GM23338 (cell line): ENCODE measurements at regions not wholly inside any gene's neighbourhood (a gene's known extent, or its start where the extent isn't known, plus 50 kb on each side); places are given as distances from the start of the nearest gene placed in this dataset.

Source experiments
- ATAC-seq: fragments of 200-7000 bp; cut with Tn5 transposase; 3 replicates; pipeline ENCODE4 v1.9.1; 2020
- DNase-seq: peaks from one replicate; pipeline ENCODE4 v3.0.0-alpha.2; 2015; ENCODE audit warnings: low spot score
- H2AFZ ChIP-seq: fragments of 200-600 bp; sonication (generic); 2 replicates; pipeline ENCODE4 v1.8.0; 2016; ENCODE audit warnings: antibody characterized with exemption, mild to moderate bottlenecking, moderate library complexity
- H3F3A ChIP-seq: fragments of 200-600 bp; sonication (generic); replicated peaks from 2 replicates; pipeline ENCODE4 v1.8.0; 2017; ENCODE audit warnings: antibody characterized with exemption, mixed run types, low read depth
- H3K27ac ChIP-seq: fragments of 200-600 bp; sonication (generic); 2 replicates; pipeline ENCODE4 v1.6.1; 2016; ENCODE audit warnings: low read depth
- H3K27me3 ChIP-seq: fragments of 200-600 bp; sonication (generic); 2 replicates; pipeline ENCODE4 v1.8.0; 2016; ENCODE audit warnings: mild to moderate bottlenecking, mixed run types, moderate library complexity; ENCODE audit not compliant: insufficient read depth
- H3K36me3 ChIP-seq: fragments of 200-600 bp; sonication (generic); 2 replicates; pipeline ENCODE4 v1.8.0; 2016; ENCODE audit warnings: mild to moderate bottlenecking; ENCODE audit not compliant: insufficient read depth
- H3K4me1 ChIP-seq: fragments of 200-600 bp; sonication (generic); 2 replicates; pipeline ENCODE4 v1.8.0; 2016; ENCODE audit warnings: mild to moderate bottlenecking, moderate library complexity; ENCODE audit not compliant: insufficient read depth
- H3K4me2 ChIP-seq: fragments of 200-600 bp; sonication (generic); 2 replicates; pipeline ENCODE4 v1.7.1; 2017; ENCODE audit warnings: mixed run types
- H3K4me3 ChIP-seq: fragments of 200-600 bp; sonication (generic); 2 replicates; pipeline ENCODE4 v1.6.1; 2016; ENCODE audit warnings: mixed run types
- H3K79me2 ChIP-seq: fragments of 200-600 bp; sonication (generic); replicated peaks from 2 replicates; pipeline ENCODE4 v1.8.0; 2017; ENCODE audit warnings: mild to moderate bottlenecking; ENCODE audit not compliant: insufficient read depth
- H3K9me2 ChIP-seq: fragments of 200-600 bp; sonication (generic); 2 replicates; pipeline ENCODE4 v1.8.0; 2017; ENCODE audit not compliant: insufficient read depth
- H4K20me1 ChIP-seq: fragments of 200-600 bp; sonication (generic); replicated peaks from 2 replicates; pipeline ENCODE4 v1.8.0; 2017; ENCODE audit warnings: mild to moderate bottlenecking; ENCODE audit not compliant: insufficient read depth
- H3K27ac Mint-ChIP-seq: 2 replicates; pipeline ENCODE4 v1.8.0; 2020; ENCODE audit warnings: inconsistent platforms, mild to moderate bottlenecking, moderate library complexity, mixed read lengths
- H3K27me3 Mint-ChIP-seq: 3 replicates; pipeline ENCODE4 v1.8.0; 2022; ENCODE audit warnings: low read depth, mild to moderate bottlenecking, moderate library complexity, mixed read lengths, inconsistent platforms; ENCODE audit not compliant: insufficient read depth, poor library complexity
- H3K36me3 Mint-ChIP-seq: 3 replicates; pipeline ENCODE4 v1.8.0; 2021; ENCODE audit warnings: low read depth, mild to moderate bottlenecking, inconsistent platforms, moderate library complexity, mixed read lengths
- H3K4me1 Mint-ChIP-seq: 3 replicates; pipeline ENCODE4 v1.8.0; 2020; ENCODE audit warnings: mild to moderate bottlenecking, inconsistent platforms, mixed read lengths
- H3K4me3 Mint-ChIP-seq: 3 replicates; pipeline ENCODE4 v1.8.0; 2021; ENCODE audit warnings: moderate library complexity, mild to moderate bottlenecking, inconsistent platforms, mixed read lengths
- H3K9me3 Mint-ChIP-seq: 3 replicates; pipeline ENCODE4 v1.8.0; 2020; ENCODE audit warnings: moderate library complexity, mild to moderate bottlenecking, inconsistent platforms, mixed read lengths
- CREB1 ChIP-seq: fragments of 250-450 bp; sonication (Bioruptor Pico); IDR thresholded peaks from 2 replicates; pipeline ENCODE4 v1.5.0; 2020; ENCODE audit warnings: low read depth, mild to moderate bottlenecking, moderate library complexity
- EZH2 ChIP-seq: fragments of 200-600 bp; sonication (generic); IDR thresholded peaks from one replicate; pipeline ENCODE4 v1.8.0; 2017; ENCODE audit warnings: antibody characterized with exemption, mild to moderate bottlenecking, low read depth; ENCODE audit not compliant: unreplicated experiment
- EZH2phosphoT487 ChIP-seq: fragments of 200-600 bp; sonication (generic); IDR thresholded peaks from one replicate; pipeline ENCODE4 v1.8.1; 2018; ENCODE audit warnings: antibody characterized with exemption; ENCODE audit not compliant: unreplicated experiment
- NANOG ChIP-seq: IDR thresholded peaks from 2 replicates; pipeline ENCODE4 v1.6.1; 2016; ENCODE audit warnings: antibody characterized with exemption, borderline replicate concordance
- POLR2AphosphoS5 ChIP-seq: IDR thresholded peaks from 2 replicates; pipeline ENCODE4 v1.6.1; 2016; ENCODE audit warnings: antibody characterized with exemption, low read depth
- REST ChIP-seq: IDR thresholded peaks from one replicate; pipeline ENCODE4 v1.6.1; 2018; ENCODE audit warnings: antibody characterized with exemption; ENCODE audit not compliant: unreplicated experiment
- STAT1 ChIP-seq: IDR thresholded peaks from one replicate; pipeline ENCODE4 v1.6.1; 2016; ENCODE audit warnings: antibody characterized with exemption; ENCODE audit not compliant: unreplicated experiment
- ZNF462 ChIP-seq: fragments of 250-450 bp; sonication (Bioruptor Pico); IDR thresholded peaks from 2 replicates; pipeline ENCODE4 v1.5.0; 2020; ENCODE audit warnings: mild to moderate bottlenecking, moderate library complexity

- H3K4me3 Mint-ChIP-seq, result no peak overlapping the region
- no peak overlapping the region for H3K27ac Mint-ChIP-seq
- Histone ChIP-seq H3K4me3 (no peak overlapping the region), H3K4me1 (0 out of 2 replicates have a peak, but pooled peaks cover 4% of the 10 kb centered on the region), H3F3A (no peaks in the 10 kb centered on the region), H3K27ac (no peak overlapping the region), H3K27me3 (no peaks in the 10 kb centered on the region), H3K9me2 (no peaks in the 10 kb centered on the region), H3K79me2 (no peaks in the 10 kb centered on the region), H4K20me1 (no peaks in the 10 kb centered on the region), H2AFZ (no peak overlapping the region), H3K4me2 (no peak overlapping the region), H3K36me3 (no peaks in the 10 kb centered on the region)
- no peaks in the 10 kb centered on the region for H3K4me1 Mint-ChIP-seq
- TF ChIP-seq ZNF462 (CRISPR knock-in tag), result no peak
- H3K9me3 Mint-ChIP-seq, result peaks cover 19% of the 10 kb centered on the region
- DNase-seq, result no peak
- H3K27me3 Mint-ChIP-seq, result no peaks in the 10 kb centered on the region
- peaks cover 5% of the 10 kb centered on the region; the same call in 1 of the 3 replicates for H3K36me3 Mint-ChIP-seq
- ATAC-seq, result no peak
Measured at GRCh38 chr2:177101930-177102329, 110.7 kb upstream of the HNRNPA3 start.

- Mint-ChIP-seq H3K27ac (no peak overlapping the region), H3K36me3 (peaks cover 5% of the 10 kb centered on the region; the same call in 1 of the 3 replicates), H3K27me3 (peaks cover 3% of the 10 kb centered on the region), H3K4me1 (no peaks in the 10 kb centered on the region), H3K9me3 (peaks cover 19% of the 10 kb centered on the region), H3K4me3 (no peak overlapping the region)
- peak; percentile 97 for ATAC-seq
- Histone ChIP-seq H3F3A (no peaks in the 10 kb centered on the region), H3K36me3 (no peaks in the 10 kb centered on the region), H3K4me3 (no peak overlapping the region), H3K79me2 (no peaks in the 10 kb centered on the region), H2AFZ (no peak overlapping the region), H3K9me2 (no peaks in the 10 kb centered on the region), H3K4me2 (no peak overlapping the region), H3K4me1 (no peaks in the 10 kb centered on the region), H3K27ac (no peak overlapping the region), H3K27me3 (no peaks in the 10 kb centered on the region), H4K20me1 (no peaks in the 10 kb centered on the region)
- DNase-seq, result peak; percentile 52
- no peak for TF ChIP-seq REST
- no peak for TF ChIP-seq EZH2
- TF ChIP-seq STAT1, result no peak
- TF ChIP-seq EZH2phosphoT487, result no peak
- TF ChIP-seq CREB1 (CRISPR knock-in tag), result no peak
- no peak for TF ChIP-seq POLR2AphosphoS5
- TF ChIP-seq NANOG, result no peak
Measured at GRCh38 chr2:177106212-177106611, 106.4 kb upstream of the HNRNPA3 start.
